SIG-M5 (cell line): ENCODE measurements at regions not wholly inside any gene's neighbourhood (a gene's known extent, or its start where the extent isn't known, plus 50 kb on each side); places are given as distances from the start of the nearest gene placed in this dataset.

ENCODE experiments used
- DNase-seq: peaks from one replicate; lab custom pipeline; 2025; lab: John Stamatoyannopoulos, UW

DNA sequence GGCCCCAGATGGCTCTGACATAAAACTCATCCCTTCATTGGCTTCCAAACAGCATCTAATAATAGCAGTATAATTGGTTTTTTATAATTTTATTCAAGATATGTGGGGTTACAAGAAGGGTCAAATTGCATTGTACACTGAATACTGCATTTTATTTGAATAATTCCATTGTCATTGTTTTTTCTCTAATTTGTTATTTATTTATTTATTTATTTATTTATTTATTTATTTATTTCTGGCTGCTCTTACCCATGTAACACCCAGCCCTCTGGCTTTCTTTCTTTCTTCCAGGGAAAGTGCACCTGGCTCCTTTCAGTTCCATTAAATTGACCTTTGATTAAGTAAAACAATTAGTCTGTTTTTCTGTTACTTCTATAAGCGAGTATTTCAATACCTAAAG is 210.1 kb downstream of the CDH9 start:
- no peak for DNase-seq

DNA sequence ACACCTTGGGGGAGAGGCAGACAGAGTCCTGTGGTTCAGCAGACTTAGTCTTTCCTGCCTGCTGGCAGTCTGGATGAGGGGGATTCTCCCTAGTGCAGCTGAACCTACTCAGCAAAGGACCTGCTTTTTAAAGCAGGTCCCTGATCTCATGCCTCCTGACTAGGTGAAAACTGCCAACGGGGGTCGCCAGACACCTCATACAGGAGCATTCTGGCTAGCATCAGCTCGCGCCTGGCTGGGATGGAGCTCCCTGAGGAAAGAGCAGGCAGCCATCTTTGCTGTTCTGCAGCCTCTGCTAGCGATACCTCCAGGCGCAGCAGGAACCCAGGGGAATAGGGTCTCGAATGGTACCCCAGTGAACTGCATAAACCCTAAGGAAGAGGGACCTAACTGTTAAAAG is 225.2 kb downstream of the CDH9 start:
- DNase-seq, result no peak

DNA sequence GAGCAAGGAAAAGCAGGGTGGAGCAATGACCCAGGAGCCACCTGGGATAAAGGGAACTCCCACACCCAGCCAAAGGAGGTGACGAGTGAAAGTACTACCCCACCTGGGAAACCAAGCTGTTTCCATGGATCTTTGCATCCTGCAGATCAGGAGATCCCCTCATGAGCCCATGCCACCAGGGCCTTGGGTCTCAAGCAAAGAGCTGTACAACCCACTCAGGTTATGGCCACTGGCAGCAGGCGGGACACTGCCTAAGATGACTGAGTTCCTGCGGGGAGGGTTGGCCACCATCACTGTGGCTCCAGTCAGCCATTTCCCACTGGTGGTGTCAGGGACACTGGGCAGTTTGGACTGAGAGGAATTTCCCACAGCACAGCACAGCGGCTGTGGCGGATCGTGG is 225.7 kb downstream of the CDH9 start:
- no peak for DNase-seq

GRCh38 chr5:26807231-26808199 is 230.9 kb downstream of the CDH9 start:
- DNase-seq, result no peak

- no peak for DNase-seq
These were observed 233.3 kb downstream of the CDH9 start for GRCh38 chr5:26805076-26805475.

DNA sequence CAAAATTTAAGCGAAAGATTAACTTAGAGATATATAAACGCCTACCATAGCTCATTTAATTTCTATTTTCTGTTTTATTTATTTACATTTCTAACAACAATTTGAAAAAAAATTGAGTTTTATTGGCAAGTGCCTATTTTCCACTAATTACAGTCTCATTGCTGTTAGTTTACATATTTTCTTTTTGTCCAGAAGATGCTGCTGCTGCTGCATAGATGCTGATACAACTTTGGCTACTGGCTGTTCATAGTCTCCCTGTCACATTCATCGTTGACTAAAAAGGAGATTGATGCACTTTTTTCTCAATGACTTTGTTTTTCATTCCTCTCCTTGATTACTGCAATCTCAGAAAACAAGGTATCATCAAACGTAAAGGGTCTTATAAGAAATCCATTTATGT is 235.4 kb downstream of the CDH9 start:
- no peak for DNase-seq

GRCh38 chr5:26791433-26791832 is 247.0 kb downstream of the CDH9 start:
- DNase-seq, result no peak

DNA sequence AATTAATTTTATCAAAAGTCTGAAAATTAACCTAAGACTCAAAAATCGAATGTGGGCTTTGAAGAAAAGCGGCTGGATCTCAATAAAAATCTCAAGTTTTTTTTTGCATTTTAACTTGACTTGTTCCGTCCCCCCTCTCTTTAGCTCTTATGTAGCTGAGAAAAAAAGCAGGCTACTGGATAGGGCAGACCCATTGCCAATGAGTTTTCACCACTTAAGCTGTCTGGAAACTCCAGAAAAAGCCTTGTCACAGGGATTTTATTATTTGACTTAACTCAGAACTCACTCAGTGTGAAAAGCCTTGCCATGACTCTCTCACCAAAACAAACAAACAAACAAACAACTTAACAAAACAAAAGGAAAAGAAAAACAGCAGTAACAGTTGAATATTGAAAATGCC is 247.4 kb downstream of the CDH9 start:
- DNase-seq, result no peak

DNA sequence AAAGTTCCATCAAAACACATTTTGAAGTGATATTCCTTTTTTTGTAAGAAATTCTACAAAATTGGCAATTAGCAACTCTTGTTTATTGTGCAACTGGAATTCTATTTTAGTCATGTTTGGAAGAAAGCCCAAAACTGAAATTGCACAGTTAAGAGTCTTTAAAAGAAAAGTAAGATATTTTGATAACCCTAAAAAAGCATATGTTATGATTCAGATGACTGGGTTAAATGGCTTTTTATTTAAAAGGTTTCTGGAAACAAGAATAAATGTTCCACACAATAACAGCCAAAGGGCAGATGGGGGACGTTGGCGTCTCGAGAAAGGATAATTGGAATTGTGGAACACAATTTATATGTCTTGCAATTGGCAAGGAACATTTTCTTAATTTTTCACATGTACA is 275.2 kb downstream of the CDH9 start:
- DNase-seq, result no peak

- no peak for DNase-seq
These were observed 276.9 kb downstream of the CDH9 start for GRCh38 chr5:26761446-26761845.

DNA sequence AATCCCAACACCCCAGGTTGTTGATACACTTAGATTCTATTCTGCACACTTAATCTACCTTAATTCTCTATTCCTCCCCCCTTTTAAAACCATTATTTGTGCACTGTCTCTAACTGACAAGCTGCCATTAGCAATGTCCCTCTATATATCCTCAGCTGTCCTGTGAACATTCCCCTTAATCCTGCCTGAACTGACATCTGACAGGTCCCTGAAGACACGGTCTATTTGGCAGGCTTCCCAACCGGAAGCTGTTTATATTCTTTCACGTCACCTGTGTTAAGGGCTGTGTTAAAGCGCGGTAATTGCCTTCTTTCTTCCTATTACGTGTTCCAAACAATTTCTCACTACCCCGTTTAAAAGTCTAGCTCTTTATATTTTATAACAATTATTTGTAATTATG is 277.3 kb downstream of the CDH9 start:
- DNase-seq, result no peak

DNA sequence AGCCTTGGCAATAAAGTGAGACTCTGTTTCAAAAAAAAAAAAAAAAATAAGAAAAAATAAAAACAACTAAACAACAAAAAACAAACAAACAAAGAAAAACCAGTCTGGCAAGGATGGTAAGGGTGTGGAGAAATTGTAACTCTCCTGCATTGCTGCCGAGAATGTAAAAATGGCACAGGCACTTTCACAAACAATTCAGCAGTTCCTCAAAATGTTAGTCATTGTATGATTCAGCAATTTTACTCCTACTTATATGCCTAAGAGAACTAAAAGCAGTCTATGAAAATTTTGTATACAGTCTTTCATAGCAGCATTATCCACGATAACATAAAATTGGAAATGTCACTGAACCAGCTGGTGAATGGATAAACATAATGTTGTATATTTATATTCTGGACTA is 280.4 kb downstream of the CDH9 start:
- DNase-seq, result peak; percentile 35

- no peak for DNase-seq
These were observed 288.6 kb downstream of the CDH9 start for GRCh38 chr5:26749829-26750228.

- no peak for DNase-seq
These were observed 298.2 kb downstream of the CDH9 start for GRCh38 chr5:26740182-26740581.

GRCh38 chr5:26737348-26738265 is 300.8 kb downstream of the CDH9 start:
- no peak for DNase-seq

DNA sequence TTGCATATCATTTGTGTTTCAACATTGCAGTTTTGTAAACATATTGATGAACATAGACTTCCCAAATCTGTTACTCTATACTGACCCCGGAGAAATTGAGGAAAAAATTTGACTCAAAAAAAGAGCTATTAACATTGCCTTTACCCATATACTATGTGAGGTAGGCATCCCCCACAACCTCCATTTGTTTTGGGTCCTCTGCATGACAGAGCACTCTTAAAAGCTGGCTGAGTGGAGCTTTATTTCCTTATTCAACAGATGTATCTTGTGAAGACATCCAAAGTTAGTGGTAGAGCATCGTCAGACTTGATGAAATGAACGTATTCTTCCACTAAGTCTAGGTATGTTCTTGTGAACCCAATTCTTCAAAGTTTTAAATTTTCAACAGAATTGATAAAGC is 310.5 kb downstream of the CDH9 start:
- no peak for DNase-seq

GRCh38 chr5:26719803-26720202 is 318.6 kb downstream of the CDH9 start:
- no peak for DNase-seq

DNA sequence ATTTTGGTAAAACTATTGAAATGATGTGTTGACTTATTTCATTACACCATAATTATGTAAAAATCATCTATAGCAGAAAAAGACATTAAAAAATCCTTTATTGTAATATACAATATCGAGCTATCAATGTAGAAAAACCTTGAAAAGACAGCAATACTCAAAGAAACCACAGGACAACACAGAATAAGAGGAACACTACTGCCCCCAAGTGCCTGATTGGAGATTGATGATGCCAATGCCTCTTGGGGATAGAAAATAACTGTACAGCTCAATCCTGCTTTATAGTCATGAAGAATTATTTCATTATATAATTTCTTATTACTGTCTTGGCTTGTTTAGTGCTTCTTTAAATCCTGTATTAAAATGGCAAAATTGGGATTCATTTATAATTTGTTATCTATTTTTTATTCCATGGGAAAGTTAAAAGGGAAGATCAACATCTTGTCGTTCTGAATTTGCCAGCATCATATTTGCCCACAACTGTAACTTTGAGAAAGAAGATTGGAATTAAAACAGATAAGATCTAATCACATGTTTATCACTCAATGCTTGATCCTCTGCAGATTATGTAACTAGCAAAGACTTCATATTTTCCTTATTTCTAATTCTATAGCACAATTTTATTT is 337.5 kb downstream of the CDH9 start:
- DNase-seq, result no peak

- DNase-seq, result no peak
These were observed 345.4 kb downstream of the CDH9 start for GRCh38 chr5:26692952-26693351.

GRCh38 chr5:26691486-26691885 is 346.9 kb downstream of the CDH9 start:
- DNase-seq, result no peak

DNA sequence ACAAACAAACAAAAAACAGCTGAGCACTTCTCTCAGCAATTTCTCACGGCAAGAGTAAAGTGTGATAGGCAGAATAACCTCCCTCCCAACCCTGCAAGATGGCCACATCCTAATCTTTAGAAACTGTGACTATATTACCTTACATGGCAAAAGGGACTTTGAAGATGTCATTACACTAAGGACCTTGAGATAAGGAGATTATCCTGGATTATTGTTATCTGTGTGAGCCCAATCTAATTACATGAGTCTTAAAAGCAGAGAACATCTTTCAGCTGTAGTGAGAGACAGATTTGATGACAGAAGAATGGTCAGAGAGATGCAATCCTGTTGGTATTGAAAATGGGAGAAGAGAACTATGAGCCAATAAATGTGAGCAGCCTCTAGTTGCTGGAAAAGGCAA is 347.9 kb downstream of the CDH9 start:
- DNase-seq, result no peak

GRCh38 chr5:26681861-26682260 is 356.5 kb downstream of the CDH9 start:
- DNase-seq, result no peak
